GM18511 (cell line): ENCODE measurements at regions not wholly inside any gene's neighbourhood (a gene's known extent, or its start where the extent isn't known, plus 50 kb on each side); places are given as distances from the start of the nearest gene placed in this dataset.

Source experiments
- ATAC-seq: cut with Tn5 transposase; IDR thresholded peaks from one replicate; pipeline ENCODE4 v1.9.1; 2021; ENCODE audit warnings: mild to moderate bottlenecking, moderate library complexity; ENCODE audit not compliant: unreplicated experiment

- no peak for ATAC-seq
These were observed 147.4 kb upstream of the GPR26 start for GRCh38 chr10:123518765-123519164.

- ATAC-seq, result no peak
These were observed 146.3 kb upstream of the GPR26 start for GRCh38 chr10:123519861-123520260.

GRCh38 chr10:123521076-123521475 is 145.1 kb upstream of the GPR26 start:
- ATAC-seq, result no peak

- no peak for ATAC-seq
These were observed 144.6 kb upstream of the GPR26 start for GRCh38 chr10:123521556-123521955.

GRCh38 chr10:123522702-123523312 is 143.3 kb upstream of the GPR26 start:
- ATAC-seq, result peak; percentile 72

- ATAC-seq, result no peak
These were observed 142.3 kb upstream of the GPR26 start for GRCh38 chr10:123523833-123524232.

GRCh38 chr10:123526356-123527064 is 139.6 kb upstream of the GPR26 start:
- no peak for ATAC-seq

GRCh38 chr10:123527151-123527550 is 139.0 kb upstream of the GPR26 start:
- no peak for ATAC-seq

GRCh38 chr10:123529146-123529760 is 136.9 kb upstream of the GPR26 start:
- no peak for ATAC-seq

- no peak for ATAC-seq
These were observed 135.8 kb upstream of the GPR26 start for GRCh38 chr10:123530166-123530870.

- ATAC-seq, result no peak
These were observed 130.8 kb upstream of the GPR26 start for GRCh38 chr10:123535386-123535785.

GRCh38 chr10:123536176-123536845 is 129.8 kb upstream of the GPR26 start:
- no peak for ATAC-seq

GRCh38 chr10:123537188-123537961 is 128.8 kb upstream of the GPR26 start:
- ATAC-seq, result no peak

- no peak for ATAC-seq
These were observed 127.5 kb upstream of the GPR26 start for GRCh38 chr10:123538401-123539320.

GRCh38 chr10:123544986-123545385 is 121.2 kb upstream of the GPR26 start:
- no peak for ATAC-seq

GRCh38 chr10:123548770-123549169 is 117.4 kb upstream of the GPR26 start:
- ATAC-seq, result no peak

GRCh38 chr10:123549761-123550454 is 116.2 kb upstream of the GPR26 start:
- ATAC-seq, result no peak

GRCh38 chr10:123550675-123551096 is 115.5 kb upstream of the GPR26 start:
- ATAC-seq, result no peak

- no peak for ATAC-seq
These were observed 114.9 kb upstream of the GPR26 start for GRCh38 chr10:123551259-123551658.
